ENCODE measurements at regions not wholly inside any gene's neighbourhood (a gene's known extent, or its start where the extent isn't known, plus 50 kb on each side); places are given as distances from the start of the nearest gene placed in this dataset.

GRCh38 chr2:18345848-18346247 lies 214.6 kb downstream of the RDH14 start:
- Histone ChIP-seq H3K9me1 (replicated peaks; ENCODE audit: control insufficient read depth, extremely low read depth, insufficient read depth, low read length) (no peaks in the 10 kb centered on the region), H3K4me2 (ENCODE audit: insufficient read depth, low read length) (no peak overlapping the region), H3K4me3 (replicated peaks in 1 of 3; ENCODE audit: insufficient read depth in 1 of 3, low read depth in 1 of 3, low read length in 3 of 3) (no peak overlapping the region), H3K27ac (ENCODE audit: insufficient read depth, low read depth, low read length) (no peak overlapping the region), H3K36me3 (ENCODE audit: control insufficient read depth in 2 of 2, extremely low read depth in 1 of 2, insufficient read depth in 2 of 2, low read length in 2 of 2) (no peaks in the 10 kb centered on the region), H3K79me2 (ENCODE audit: control insufficient read depth, insufficient read depth, low read length) (no peaks in the 10 kb centered on the region), H2AFZ (ENCODE audit: low read depth, low read length) (no peak overlapping the region), H3K9ac (replicated peaks; ENCODE audit: extremely low read depth, insufficient read depth, low read length) (no peak overlapping the region), H3K27me3 (ENCODE audit: control insufficient read depth in 2 of 2, insufficient read depth in 2 of 2, low read length in 2 of 2) (no peaks in the 10 kb centered on the region), H3K4me1 (ENCODE audit: control insufficient read depth, extremely low read depth, insufficient read depth, low read length) (no peaks in the 10 kb centered on the region), H3K9me3 (replicated peaks; ENCODE audit: control insufficient read depth, insufficient read depth, low read length) (no peaks in the 10 kb centered on the region), H4K20me1 (replicated peaks; ENCODE audit: control insufficient read depth, extremely low read depth, insufficient read depth, low read length) (no peaks in the 10 kb centered on the region)
- TF ChIP-seq POLR2AphosphoS5 (IDR thresholded peaks at IDR 0.05; ENCODE audit: insufficient read depth, low read depth, low read length), result no peak
- CTCF ChIA-PET, result interaction anchor here (1.1 kb wide), 1 partner anchor 11 kb away, joined by 3 read pairs; no protein-coding TSS in a partner anchor
- DNase-seq (ENCODE audit: low read depth, low spot score), result no peak
- POLR2A ChIA-PET, result no interaction called here
- FAIRE-seq, result no peak
- no TSS peak for BruUV-seq (replicated peaks)
- dilution Hi-C loops (cut with MboI; ENCODE audit: extremely low pct_ligation_motif_present, low sequenced_read_pairs), result no loop called here
- intact Hi-C loops (cut with micrococcal nuclease), result no loop called here

DNA sequence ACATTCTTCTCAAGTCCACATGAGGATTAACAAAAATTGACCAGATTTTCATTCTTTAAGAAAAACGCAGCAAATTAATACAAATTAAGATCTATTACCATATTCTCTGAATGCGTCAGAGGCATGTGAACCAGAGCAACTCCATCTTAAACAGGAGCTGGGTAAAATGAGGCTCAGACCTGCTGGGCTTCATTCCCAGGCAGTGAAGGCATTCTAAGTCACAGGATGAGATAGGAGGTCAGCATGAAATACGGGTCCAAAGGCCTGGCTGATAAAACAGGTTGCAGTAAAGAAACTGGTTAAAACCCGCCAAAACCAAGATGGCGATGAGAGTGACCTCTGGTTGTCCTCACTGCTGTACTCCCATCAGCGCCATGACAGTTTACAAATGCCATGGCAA lies 217.6 kb downstream of the RDH14 start:
- no peak overlapping the region for H2AFZ ChIP-seq (ENCODE audit: low read depth, low read length)
- intact Hi-C loops (cut with micrococcal nuclease), result no loop called here
- no peak overlapping the region for H3K27ac ChIP-seq (ENCODE audit: insufficient read depth, low read depth, low read length)
- TF ChIP-seq EZH2 (IDR thresholded peaks at IDR 0.05; ENCODE audit: borderline replicate concordance, low read depth, low read length, severe bottlenecking) (no peak), MYC (IDR thresholded peaks at IDR 0.05; ENCODE audit: low read depth, low read length) (no peak), POLR2AphosphoS5 (IDR thresholded peaks at IDR 0.05; ENCODE audit: insufficient read depth, low read depth, low read length) (no peak), FOS (IDR thresholded peaks at IDR 0.05; ENCODE audit: borderline replicate concordance, insufficient read depth, low read length) (no peak), CTCF (IDR thresholded peaks at IDR 0.05; ENCODE audit: extremely low read depth in 1 of 2, insufficient read depth in 1 of 2, low read depth in 1 of 2, low read length in 2 of 2) (no peak)
- H3K4me1 ChIP-seq (ENCODE audit: control insufficient read depth, extremely low read depth, insufficient read depth, low read length), result peaks cover 25% of the 10 kb centered on the region
- H3K9me3 ChIP-seq (replicated peaks; ENCODE audit: control insufficient read depth, insufficient read depth, low read length), result no peaks in the 10 kb centered on the region
- H3K4me2 ChIP-seq (ENCODE audit: insufficient read depth, low read length), result no peak overlapping the region
- no peak overlapping the region for H3K4me3 ChIP-seq (replicated peaks in 1 of 3; ENCODE audit: insufficient read depth in 1 of 3, low read depth in 1 of 3, low read length in 3 of 3)
- dilution Hi-C loops (cut with MboI; ENCODE audit: extremely low pct_ligation_motif_present, low sequenced_read_pairs), result no loop called here
- POLR2A ChIA-PET, result no interaction called here
- DNase-seq (ENCODE audit: low read depth, low spot score) (no peak), FAIRE-seq (no peak)
- no peaks in the 10 kb centered on the region for H4K20me1 ChIP-seq (replicated peaks; ENCODE audit: control insufficient read depth, extremely low read depth, insufficient read depth, low read length)
- CTCF ChIA-PET, result no interaction called here
- H3K36me3 ChIP-seq (ENCODE audit: control insufficient read depth in 2 of 2, extremely low read depth in 1 of 2, insufficient read depth in 2 of 2, low read length in 2 of 2), result no peaks in the 10 kb centered on the region
- H3K79me2 ChIP-seq (ENCODE audit: control insufficient read depth, insufficient read depth, low read length), result no peaks in the 10 kb centered on the region
- no peak overlapping the region for H3K9ac ChIP-seq (replicated peaks; ENCODE audit: extremely low read depth, insufficient read depth, low read length)
- no peaks in the 10 kb centered on the region for H3K27me3 ChIP-seq (ENCODE audit: control insufficient read depth in 2 of 2, insufficient read depth in 2 of 2, low read length in 2 of 2)
- no TSS peak for BruUV-seq (replicated peaks)
- H3K9me1 ChIP-seq (replicated peaks; ENCODE audit: control insufficient read depth, extremely low read depth, insufficient read depth, low read length), result no peaks in the 10 kb centered on the region

All from endothelial cell of umbilical vein (primary cell).